ENCODE measurements at regions not wholly inside any gene's neighbourhood (a gene's known extent, or its start where the extent isn't known, plus 50 kb on each side); places are given as distances from the start of the nearest gene placed in this dataset.

GRCh38 chr13:50309318-50309717 lies 294.1 kb downstream of the KCNRG start:
- Histone ChIP-seq H3K4me1 (peaks cover 0 to 16% (median 6%) of the 10 kb centered on the region in 6 donors), H3K9me3 (no peaks in the 10 kb centered on the region), H3K27me3 (replicated peaks in 1 of 7) (no peaks in the 10 kb centered on the region), H3K36me3 (no peaks in the 10 kb centered on the region), H3K27ac (no peak overlapping the region), H3K4me3 (no peak overlapping the region)
- no peak for DNase-seq
- intact Hi-C loops (cut with DNase I; ENCODE audit: low total_unique reads), result no loop called here
- TF ChIP-seq, protein P1, sequence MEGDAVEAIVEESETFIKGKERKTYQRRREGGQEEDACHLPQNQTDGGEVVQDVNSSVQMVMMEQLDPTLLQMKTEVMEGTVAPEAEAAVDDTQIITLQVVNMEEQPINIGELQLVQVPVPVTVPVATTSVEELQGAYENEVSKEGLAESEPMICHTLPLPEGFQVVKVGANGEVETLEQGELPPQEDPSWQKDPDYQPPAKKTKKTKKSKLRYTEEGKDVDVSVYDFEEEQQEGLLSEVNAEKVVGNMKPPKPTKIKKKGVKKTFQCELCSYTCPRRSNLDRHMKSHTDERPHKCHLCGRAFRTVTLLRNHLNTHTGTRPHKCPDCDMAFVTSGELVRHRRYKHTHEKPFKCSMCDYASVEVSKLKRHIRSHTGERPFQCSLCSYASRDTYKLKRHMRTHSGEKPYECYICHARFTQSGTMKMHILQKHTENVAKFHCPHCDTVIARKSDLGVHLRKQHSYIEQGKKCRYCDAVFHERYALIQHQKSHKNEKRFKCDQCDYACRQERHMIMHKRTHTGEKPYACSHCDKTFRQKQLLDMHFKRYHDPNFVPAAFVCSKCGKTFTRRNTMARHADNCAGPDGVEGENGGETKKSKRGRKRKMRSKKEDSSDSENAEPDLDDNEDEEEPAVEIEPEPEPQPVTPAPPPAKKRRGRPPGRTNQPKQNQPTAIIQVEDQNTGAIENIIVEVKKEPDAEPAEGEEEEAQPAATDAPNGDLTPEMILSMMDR (IDR thresholded peaks at IDR 0.05 in 8 of 11, conservative IDR thresholded peaks at IDR 0.05 in 3 of 11), result no peak
- TF ChIP-seq POLR2A (IDR thresholded peaks at IDR 0.05) (no peak), POLR2AphosphoS5 (IDR thresholded peaks at IDR 0.05) (no peak)
- WGBS, 5 donors, result 79 to 85% (median 81%) methylated on average over 2 of the region's 2 CpGs

DNA sequence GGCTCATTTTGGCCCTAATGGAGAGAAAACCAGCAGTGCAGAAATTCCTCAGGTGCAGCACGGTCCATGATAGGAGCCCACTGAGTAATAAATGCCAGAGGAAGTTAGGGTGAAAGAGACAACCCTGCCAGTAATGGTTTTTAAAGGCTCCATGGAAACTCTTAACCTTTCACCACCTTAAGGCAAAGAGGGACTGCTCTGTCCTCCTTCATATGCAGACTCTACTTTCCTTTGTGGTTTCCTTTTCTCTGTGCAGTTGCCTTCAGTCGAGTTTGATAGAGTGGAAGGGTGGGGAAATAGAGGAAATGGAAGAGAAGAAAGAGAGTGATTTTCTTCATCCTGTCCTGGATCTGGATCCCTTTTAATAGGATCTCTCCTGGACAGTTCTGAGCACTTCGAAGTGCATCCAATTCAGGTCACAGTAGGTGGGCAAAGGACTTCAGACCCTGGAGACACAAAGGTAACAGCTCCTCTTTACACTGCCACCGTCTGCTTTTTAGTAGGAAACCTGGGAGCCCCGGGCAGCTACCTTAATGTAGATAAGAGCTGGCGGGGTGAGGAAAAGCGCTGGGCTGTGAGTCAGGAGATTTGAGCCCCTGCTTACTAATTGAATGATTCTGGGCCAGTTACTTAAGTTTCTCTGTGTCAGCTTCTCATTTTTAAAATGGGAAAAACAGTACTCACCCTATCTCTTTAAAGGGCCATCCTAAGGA lies 294.8 kb downstream of the KCNRG start:
- no peak for TF ChIP-seq POLR2A (IDR thresholded peaks at IDR 0.05)
- TF ChIP-seq, protein P1 (IDR thresholded peaks at IDR 0.05 in 8 of 11, conservative IDR thresholded peaks at IDR 0.05 in 3 of 11), result no peak
- TF ChIP-seq POLR2AphosphoS5 (IDR thresholded peaks at IDR 0.05), result no peak
- Histone ChIP-seq H3K27ac (no peak overlapping the region), H3K4me3 (no peak overlapping the region), H3K36me3 (no peaks in the 10 kb centered on the region), H3K27me3 (replicated peaks in 1 of 7) (no peaks in the 10 kb centered on the region), H3K9me3 (no peaks in the 10 kb centered on the region), H3K4me1 (peaks cover 0 to 16% (median 6%) of the 10 kb centered on the region in 6 donors)
- intact Hi-C loops (cut with DNase I; ENCODE audit: low total_unique reads), result no loop called here
- 26 to 42% (median 35%) methylated on average over 7 of the region's 7 CpGs for WGBS, 5 donors
- DNase-seq, result no peak

DNA sequence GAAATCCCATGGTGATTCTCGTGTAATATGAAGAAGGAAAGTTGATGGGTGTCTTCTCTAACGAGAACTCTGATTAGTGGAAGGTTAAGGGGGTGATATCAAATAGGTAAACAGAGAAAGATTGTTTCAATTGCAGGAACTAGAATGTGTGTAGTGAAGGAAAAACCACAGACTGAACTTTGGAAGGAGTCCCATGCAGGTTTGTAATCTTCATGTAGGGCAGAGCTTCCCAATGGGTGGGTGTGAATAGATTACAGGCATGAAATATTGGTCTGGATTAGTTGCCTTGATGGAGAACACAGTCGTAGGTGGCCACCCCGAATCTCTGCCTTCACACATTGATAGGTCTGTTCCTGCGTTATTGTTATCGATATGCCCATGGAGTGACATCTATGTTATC lies 295.5 kb downstream of the KCNRG start:
- intact Hi-C loops (cut with DNase I; ENCODE audit: low total_unique reads), result no loop called here
- H3K36me3 ChIP-seq, result no peaks in the 10 kb centered on the region
- H3K4me3 ChIP-seq, result no peak overlapping the region
- no peak for DNase-seq
- TF ChIP-seq POLR2A (IDR thresholded peaks at IDR 0.05), result no peak
- no peak for TF ChIP-seq POLR2AphosphoS5 (IDR thresholded peaks at IDR 0.05)
- TF ChIP-seq, protein P1 (IDR thresholded peaks at IDR 0.05 in 8 of 11, conservative IDR thresholded peaks at IDR 0.05 in 3 of 11), result no peak
- no peaks in the 10 kb centered on the region for H3K27me3 ChIP-seq (replicated peaks in 1 of 7)
- H3K4me1 ChIP-seq, result peaks cover 0 to 16% (median 6%) of the 10 kb centered on the region in 6 donors
- no peaks in the 10 kb centered on the region for H3K9me3 ChIP-seq
- WGBS, 5 donors, result 90 to 92% (median 91%) methylated on average over 6 of the region's 6 CpGs
- H3K27ac ChIP-seq, result no peak overlapping the region

GRCh38 chr13:50318887-50319286 lies 303.6 kb downstream of the KCNRG start:
- Histone ChIP-seq H3K36me3 (no peaks in the 10 kb centered on the region), H3K9me3 (peaks cover 0 to 9% (median 0%) of the 10 kb centered on the region in 8 donors), H3K4me1 (peaks cover 0 to 26% (median 9%) of the 10 kb centered on the region in 6 donors), H3K4me3 (no peak overlapping the region), H3K27me3 (replicated peaks in 1 of 7) (no peaks in the 10 kb centered on the region), H3K27ac (peak overlapping the region in 2 of 8 donors; percentile 19 to 63)
- DNase-seq, result no peak
- 88 to 96% (median 93%) methylated on average over 4 of the region's 4 CpGs for WGBS, 5 donors
- intact Hi-C loops (cut with DNase I; ENCODE audit: low total_unique reads), result no loop called here
- TF ChIP-seq POLR2AphosphoS5 (IDR thresholded peaks at IDR 0.05) (no peak), POLR2A (IDR thresholded peaks at IDR 0.05) (no peak)
- TF ChIP-seq, protein P1 (IDR thresholded peaks at IDR 0.05 in 8 of 11, conservative IDR thresholded peaks at IDR 0.05 in 3 of 11), result no peak
